SKM-1 (cell line): ENCODE measurements at regions not wholly inside any gene's neighbourhood (a gene's known extent, or its start where the extent isn't known, plus 50 kb on each side); places are given as distances from the start of the nearest gene placed in this dataset.
"Not testable (repeated sequence)": the region's sequence is repeated elsewhere in the genome, so short reads cannot be mapped to it uniquely, and the experiment has no call there.

Experiments used
- DNase-seq: peaks from one replicate; lab custom pipeline; 2025; ENCODE audit not compliant: unreplicated experiment; lab: John Stamatoyannopoulos, UW

- DNase-seq = peak; percentile 39
Measured at GRCh38 chr4:134636338-134637051, 434.9 kb upstream of the PABPC4L start.

DNA sequence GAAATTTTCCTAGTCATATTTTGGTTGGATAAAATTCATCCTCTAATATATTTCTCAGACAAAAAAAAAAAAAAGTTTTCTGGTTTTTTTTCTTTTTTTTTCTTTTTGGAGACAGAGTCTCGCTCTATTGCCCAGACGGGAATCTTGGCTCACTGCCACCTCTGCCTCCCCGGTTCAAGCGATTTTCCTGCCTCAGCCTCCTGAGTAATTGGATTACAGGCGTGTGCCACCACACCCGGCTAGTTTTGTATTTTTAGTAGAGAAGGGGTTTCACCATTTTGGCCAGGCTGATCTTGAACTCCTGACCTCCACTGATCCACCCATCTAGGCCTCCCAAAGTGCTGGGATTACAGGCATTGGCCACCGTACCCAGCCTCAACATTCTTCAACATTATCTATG is 432.7 kb upstream of the PABPC4L start:
- no peak for DNase-seq

DNA sequence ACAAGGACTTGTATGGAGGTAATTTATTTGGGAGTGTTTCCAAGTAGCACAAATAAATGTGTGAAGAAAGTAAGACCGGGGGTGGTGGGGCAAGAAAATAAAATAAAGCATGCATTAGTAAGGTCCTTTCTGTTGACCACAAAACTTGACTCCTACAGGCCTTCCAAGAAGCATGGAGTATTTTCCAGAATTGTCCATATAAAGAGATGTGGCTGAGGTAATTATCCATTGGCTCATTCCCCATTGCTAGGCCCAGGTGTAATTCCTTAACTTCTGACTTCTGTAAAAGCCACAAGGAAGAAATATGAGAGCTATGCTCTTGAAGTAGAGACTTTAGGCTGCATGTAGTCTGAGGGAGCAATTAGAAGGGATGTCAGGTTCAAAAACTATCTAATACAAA is 430.5 kb upstream of the PABPC4L start:
- DNase-seq = no peak

DNA sequence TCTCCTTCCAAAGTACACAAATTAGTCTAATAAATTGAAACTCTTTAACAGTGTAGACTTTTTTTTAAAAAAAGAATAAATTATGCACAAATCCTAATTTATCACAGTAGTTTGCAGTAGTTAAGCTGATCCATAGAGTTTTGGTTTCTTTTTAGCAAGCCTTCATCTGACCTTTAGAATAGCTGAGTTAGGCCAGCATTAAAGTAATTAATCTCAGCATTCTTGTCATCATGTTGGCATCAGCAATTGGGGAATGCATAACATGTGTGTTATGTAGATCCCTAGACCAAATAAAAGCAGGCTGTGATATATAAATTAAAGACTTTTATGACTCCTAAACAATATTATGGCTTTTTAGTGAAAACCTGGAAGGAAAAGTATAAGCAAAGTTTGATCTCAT is 426.5 kb upstream of the PABPC4L start:
- DNase-seq = no peak

DNA sequence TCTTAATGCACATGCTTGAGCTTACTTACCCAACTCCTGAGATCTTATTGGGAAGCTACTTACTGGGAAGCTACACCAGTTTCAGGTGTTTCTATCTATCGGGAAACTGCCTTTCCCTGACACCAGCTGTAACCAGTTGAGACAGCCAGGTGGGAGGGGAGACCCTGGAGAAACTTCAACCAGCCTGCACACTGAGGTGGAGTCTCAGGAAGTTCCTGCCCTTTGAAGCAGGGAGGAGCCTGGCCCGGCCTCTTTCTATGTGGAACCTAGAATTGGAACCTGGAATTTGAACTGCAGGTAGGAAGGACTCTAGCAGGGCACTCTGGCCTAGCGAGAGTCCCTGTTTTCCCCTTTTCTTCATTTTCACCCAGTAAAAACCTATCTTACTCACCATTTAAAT is 425.8 kb upstream of the PABPC4L start:
- no peak for DNase-seq

- DNase-seq = no peak
Measured at GRCh38 chr4:134624365-134624764, 422.8 kb upstream of the PABPC4L start.

DNA sequence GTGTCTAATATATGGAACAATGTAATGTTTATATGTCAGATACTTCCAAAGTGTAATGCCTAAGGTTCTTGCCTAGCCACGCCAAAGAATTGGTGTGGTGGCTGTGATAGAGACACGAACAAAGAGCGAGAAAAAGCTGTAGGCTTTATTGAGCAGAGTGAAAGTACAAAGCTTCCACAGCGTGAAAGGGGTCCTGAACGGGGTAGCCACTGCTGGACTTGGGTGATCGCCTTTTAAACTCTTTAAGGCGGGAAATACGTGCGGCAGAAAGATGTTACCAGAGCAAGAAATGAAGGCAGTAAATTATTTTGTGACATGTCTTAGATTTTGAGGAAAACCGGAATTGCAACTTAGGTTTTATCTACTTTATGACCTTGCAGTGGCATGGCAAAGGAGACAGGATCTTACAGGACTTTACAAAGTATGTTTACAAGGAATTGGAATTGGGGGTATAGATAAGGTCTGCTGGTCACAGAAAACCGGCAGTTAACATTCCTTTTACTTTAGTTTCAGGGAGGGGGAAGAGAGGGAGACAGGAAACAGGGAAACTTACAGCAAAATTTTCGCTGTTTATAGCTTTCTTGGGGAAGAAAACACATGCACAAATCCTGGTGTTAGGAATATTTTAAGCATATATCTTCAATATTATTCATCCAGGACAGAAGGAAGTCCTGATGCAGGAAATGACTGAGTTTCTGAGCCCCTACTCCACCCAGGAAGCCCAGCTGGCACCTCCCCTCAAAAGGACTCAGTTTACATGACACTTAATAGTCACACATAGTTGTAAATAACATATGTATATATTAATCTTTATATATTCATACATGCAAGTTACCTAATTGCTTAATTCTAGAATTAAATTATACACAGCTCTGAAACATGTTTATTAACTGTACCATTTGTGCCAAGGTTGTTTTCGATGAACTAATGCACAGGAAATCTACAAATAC is 421.3 kb upstream of the PABPC4L start:
- DNase-seq = not testable (repeated sequence)

DNA sequence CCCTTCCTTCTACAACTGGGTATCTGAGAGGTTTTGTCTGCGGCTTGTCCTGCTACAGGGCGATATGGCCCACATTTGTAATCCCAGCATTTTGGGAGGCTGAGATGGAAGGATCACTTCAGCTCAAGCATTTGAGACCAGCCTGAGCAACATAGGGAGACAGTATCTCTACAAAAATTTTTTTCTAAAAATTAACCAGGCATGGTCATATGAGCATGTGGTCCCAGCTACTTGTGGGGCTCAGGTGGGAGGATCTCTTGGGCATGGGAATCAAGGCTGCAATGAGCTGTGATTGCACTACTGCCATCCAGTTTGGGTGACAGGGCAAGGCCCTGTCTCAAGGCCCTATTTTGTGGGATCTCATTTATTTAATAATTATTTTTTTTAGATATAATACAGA is 420.6 kb upstream of the PABPC4L start:
- DNase-seq = no peak

GRCh38 chr4:134621715-134622114 is 420.1 kb upstream of the PABPC4L start:
- not testable (repeated sequence) for DNase-seq

DNA sequence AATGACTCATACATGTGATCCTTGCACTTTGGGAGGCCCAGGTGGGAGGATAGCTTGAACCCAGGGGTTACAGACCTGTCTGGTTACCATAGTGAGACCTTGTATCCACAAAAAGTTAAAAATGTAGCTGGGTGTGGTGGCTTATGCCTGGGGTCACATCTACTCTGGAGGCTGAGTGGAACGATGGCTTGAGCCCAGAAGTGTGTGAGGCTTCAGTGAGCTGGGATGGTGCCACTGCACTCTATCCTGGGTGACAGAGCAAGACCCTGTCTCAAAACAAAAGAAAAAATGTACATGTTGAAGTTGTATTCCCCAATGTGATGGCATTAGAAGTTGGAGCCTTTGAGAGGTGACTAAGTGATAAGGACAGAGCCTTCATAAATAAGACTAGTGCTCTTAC is 409.4 kb upstream of the PABPC4L start:
- DNase-seq = no peak

GRCh38 chr4:134610172-134610571 is 408.6 kb upstream of the PABPC4L start:
- no peak for DNase-seq

GRCh38 chr4:134601706-134602105 is 400.1 kb upstream of the PABPC4L start:
- no peak for DNase-seq

- DNase-seq = no peak
Measured at GRCh38 chr4:134591326-134591725, 389.7 kb upstream of the PABPC4L start.

DNA sequence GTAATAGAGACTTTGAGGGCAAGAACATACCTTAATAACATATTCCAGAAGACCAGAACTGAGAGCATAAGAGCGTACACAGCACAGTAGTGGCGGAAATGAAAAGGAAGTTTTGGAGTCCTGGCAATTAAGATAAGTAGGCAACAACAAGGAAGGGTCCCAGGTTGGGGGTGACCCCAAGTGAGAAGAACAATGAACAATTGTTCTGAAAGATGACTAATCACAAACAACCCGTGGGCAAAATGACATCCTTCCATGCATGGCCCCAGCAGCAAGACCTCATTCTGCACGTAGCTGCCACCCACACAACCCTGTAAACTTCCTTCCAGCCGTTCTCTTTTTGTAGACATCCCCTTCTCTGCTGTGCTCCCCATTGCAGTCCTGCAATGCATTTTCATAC is 384.4 kb upstream of the PABPC4L start:
- DNase-seq = no peak

GRCh38 chr4:134567461-134567860 is 365.9 kb upstream of the PABPC4L start:
- no peak for DNase-seq

- no peak for DNase-seq
Measured at GRCh38 chr4:134560728-134561127, 359.1 kb upstream of the PABPC4L start.

DNA sequence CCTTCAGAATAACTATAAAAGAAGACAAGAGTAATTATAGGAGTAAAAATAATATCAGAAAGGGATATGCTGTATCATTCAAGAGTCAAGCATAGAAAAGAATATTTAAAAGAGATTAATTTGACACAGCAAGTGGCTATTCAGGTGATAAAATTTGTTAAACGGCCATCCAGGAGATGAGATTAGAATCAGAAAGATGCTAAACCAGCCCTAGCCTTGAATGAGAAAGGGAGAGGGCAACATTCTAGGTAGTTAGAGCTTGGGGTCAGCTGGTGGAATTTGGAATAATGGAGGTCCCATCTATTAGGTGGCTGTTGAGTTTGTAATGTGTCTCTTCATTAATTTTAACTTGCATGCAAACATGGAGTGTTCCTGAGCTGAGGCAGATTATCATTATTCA is 350.5 kb upstream of the PABPC4L start:
- DNase-seq = no peak

DNA sequence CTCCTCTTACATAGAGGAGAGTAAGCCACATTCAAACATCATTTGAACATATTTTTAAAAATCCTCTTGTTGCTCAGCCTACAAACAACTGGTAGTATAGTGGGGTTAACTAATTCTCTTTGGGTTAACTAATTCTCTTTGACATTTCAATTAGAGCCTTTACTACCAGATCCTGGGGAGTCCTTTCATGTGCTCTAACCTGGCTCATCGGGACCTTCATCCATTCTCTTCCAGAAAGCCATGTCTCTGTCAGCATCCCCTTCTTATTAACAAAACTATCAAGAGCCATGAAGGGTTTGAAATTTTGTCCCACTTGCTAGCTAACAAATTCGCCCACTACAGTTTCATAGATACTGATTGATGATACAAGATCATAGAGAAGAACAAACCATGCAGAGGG is 349.8 kb upstream of the PABPC4L start:
- DNase-seq = no peak

- no peak for DNase-seq
Measured at GRCh38 chr4:134548052-134548628, 346.6 kb upstream of the PABPC4L start.

DNA sequence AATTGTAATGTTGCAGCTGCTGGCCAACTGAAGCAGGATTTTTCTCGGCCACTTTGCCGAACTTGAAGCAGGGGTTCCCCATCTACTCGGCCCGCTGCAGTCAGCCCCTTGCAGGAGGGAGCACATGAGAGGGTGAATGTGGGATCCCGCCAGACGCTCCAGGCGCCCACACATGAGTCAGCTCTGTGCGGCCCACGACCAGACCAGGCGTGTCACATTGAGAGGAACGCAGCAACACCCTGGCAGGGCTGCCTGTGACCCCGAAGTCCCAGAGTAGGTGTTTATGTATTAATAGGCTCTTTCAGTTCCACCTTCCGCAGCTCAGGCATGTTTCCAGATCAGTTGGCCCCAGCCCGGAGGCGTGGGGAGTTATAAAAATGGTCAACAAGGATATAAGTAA is 344.7 kb upstream of the PABPC4L start:
- DNase-seq = no peak

GRCh38 chr4:134544303-134544770 is 342.7 kb upstream of the PABPC4L start:
- no peak for DNase-seq

DNA sequence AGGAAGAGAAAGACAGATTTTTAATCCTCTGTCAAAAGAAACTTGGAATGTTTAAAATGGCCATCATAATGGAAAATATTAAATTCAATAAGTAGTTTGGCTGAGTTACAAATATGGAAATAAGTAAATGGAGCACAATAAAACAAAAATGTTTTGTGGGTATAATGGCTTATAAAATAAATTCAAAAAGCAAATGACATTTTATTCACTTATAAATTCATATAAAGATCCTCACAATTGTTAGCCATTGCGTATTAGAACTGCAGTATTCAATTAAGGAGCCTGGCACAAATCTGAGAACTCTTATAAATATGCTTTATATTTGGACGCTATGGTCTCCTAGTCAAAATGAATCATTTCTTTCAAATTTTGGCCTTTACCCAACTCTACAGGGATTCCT is 339.0 kb upstream of the PABPC4L start:
- no peak for DNase-seq
